HCT116 (cell line): ENCODE measurements at regions not wholly inside any gene's neighbourhood (a gene's known extent, or its start where the extent isn't known, plus 50 kb on each side); places are given as distances from the start of the nearest gene placed in this dataset.

Experiments used
- ATAC-seq: fragments of 200-7000 bp; cut with Tn5 transposase; 2 replicates; pipeline ENCODE4 v1.9.1; 2020; ENCODE audit warnings: mild to moderate bottlenecking, moderate library complexity
- BruUV-seq: library from RNA; stranded (reverse); fragments of 400-500 nt; replicated peaks from 2 replicates; lab custom pipeline; 2021; lab: Mats Ljungman, UMichigan
- CTCF ChIA-PET: fragments of 300-600 bp; sonication (Branson Sonifier 250); formaldehyde crosslinking; loops from one replicate; lab custom pipeline; 2021; ENCODE audit warnings: antibody characterized with exemption; lab: Charles Lee
- POLR2A ChIA-PET: fragments of 300-600, 350-600 bp; sonication (Branson Sonifier 250); formaldehyde crosslinking; loops from one replicate; lab custom pipeline; 2021; ENCODE audit warnings: antibody characterized with exemption; lab: Charles Lee
- RAD21 ChIA-PET, 2 experiments: fragments of 300-600 bp; sonication (Branson Sonifier 250); formaldehyde crosslinking; loops; one replicate each; lab custom pipeline; 2023; ENCODE audit warnings: low total read pairs in 2 of 2; ENCODE audit not compliant: uncharacterized antibody in 2 of 2, unreplicated experiment in 2 of 2, low non-redundant PET in 1 of 2; lab: Charles Lee
- DNase-seq: peaks from one replicate; pipeline ENCODE4 v3.0.0-alpha.2; 2010; ENCODE audit warnings: low read depth, low spot score
- H2AFZ ChIP-seq: fragments of 200-600 bp; shearing (Covaris generic), sonication (generic); 2 replicates; pipeline ENCODE4 v1.6.1; 2017; ENCODE audit warnings: low read depth, mixed run types, mixed read lengths, antibody characterized with exemption, low read length; ENCODE audit not compliant: poor library complexity, severe bottlenecking
- H3K27ac ChIP-seq: 2 replicates; pipeline ENCODE4 v1.5.1; 2012; ENCODE audit warnings: low read depth, low read length
- H3K27me3 ChIP-seq: fragments of 200-600 bp; sonication (generic); 2 replicates; pipeline ENCODE4 v1.6.1; 2016; ENCODE audit warnings: mixed run types, low read length, mixed read lengths; ENCODE audit not compliant: insufficient read depth
- H3K36me3 ChIP-seq, 2 experiments: fragments of 200-500 bp in 1 of 2; fragments of 200-600 bp in 1 of 2; sonication (Bioruptor generic) in 1 of 2; sonication (generic) in 1 of 2; 2 replicates each; pipeline versions ENCODE4 v1.5.1 to v1.6.1; 2014 to 2016; ENCODE audit warnings: low read length in 2 of 2, inconsistent platforms in 1 of 2, mixed read lengths in 1 of 2, mixed run types in 1 of 2; ENCODE audit not compliant: insufficient read depth in 2 of 2, control insufficient read depth in 1 of 2
- H3K4me1 ChIP-seq, 2 experiments: fragments of 200-600 bp in 1 of 2; sonication (generic) in 1 of 2; 2 replicates each; pipeline versions ENCODE4 v1.5.1 to v1.6.1; 2012 to 2017; ENCODE audit warnings: low read length in 2 of 2, inconsistent platforms in 1 of 2, mild to moderate bottlenecking in 1 of 2, mixed read lengths in 1 of 2, mixed run types in 1 of 2, moderate library complexity in 1 of 2; ENCODE audit not compliant: insufficient read depth in 2 of 2, control insufficient read depth in 1 of 2
- H3K4me2 ChIP-seq: fragments of 200-600 bp; sonication (generic); 2 replicates; pipeline ENCODE4 v1.6.1; 2017; ENCODE audit warnings: mixed run types, low read length, mixed read lengths
- H3K4me3 ChIP-seq, 2 experiments: fragments of 200-600 bp in 1 of 2; sonication (generic) in 1 of 2; replicated peaks in 1 of 2; 2 replicates each; pipeline ENCODE4 v1.5.1; 2011 to 2016; ENCODE audit warnings: low read length in 2 of 2, control low read depth in 1 of 2, low read depth in 1 of 2, mild to moderate bottlenecking in 1 of 2, mixed read lengths in 1 of 2, mixed run types in 1 of 2
- H3K79me2 ChIP-seq: fragments of 200-600 bp; sonication (generic); 2 replicates; pipeline ENCODE4 v1.6.1; 2017; ENCODE audit warnings: mild to moderate bottlenecking, mixed run types, low read length, moderate library complexity, mixed read lengths; ENCODE audit not compliant: insufficient read depth
- H3K9ac ChIP-seq: fragments of 200-600 bp; sonication (generic); 2 replicates; pipeline ENCODE4 v1.6.1; 2016; ENCODE audit warnings: low read length, mixed read lengths
- H3K9me2 ChIP-seq: fragments of 200-600 bp; sonication (generic), shearing (Covaris generic); 2 replicates; pipeline ENCODE4 v1.6.1; 2017; ENCODE audit warnings: mixed run types, mild to moderate bottlenecking, moderate library complexity; ENCODE audit not compliant: insufficient read depth
- H3K9me3 ChIP-seq, 2 experiments: fragments of 200-500 bp in 1 of 2; fragments of 200-600 bp in 1 of 2; sonication (Bioruptor generic) in 1 of 2; sonication (generic) in 1 of 2; 2 replicates each; pipeline ENCODE4 v1.6.1; 2014 to 2017; ENCODE audit warnings: low read length in 2 of 2, mixed read lengths in 2 of 2, inconsistent platforms in 1 of 2, low read depth in 1 of 2, mild to moderate bottlenecking in 1 of 2, mixed run types in 1 of 2, moderate library complexity in 1 of 2; ENCODE audit not compliant: control insufficient read depth in 1 of 2, insufficient read depth in 1 of 2
- H4K20me1 ChIP-seq: fragments of 200-600 bp; sonication (generic), shearing (Covaris generic); 2 replicates; pipeline ENCODE4 v1.6.1; 2017; ENCODE audit warnings: mixed run types, mild to moderate bottlenecking, moderate library complexity; ENCODE audit not compliant: insufficient read depth
- CBX3 ChIP-seq: IDR thresholded peaks from 2 replicates; pipeline ENCODE4 v1.6.1; 2012; ENCODE audit warnings: low read depth
- CTCF ChIP-seq, 3 experiments: fragments of 200-600 bp in 1 of 3; sonication (generic) in 1 of 3; IDR thresholded peaks in 2 of 3; conservative IDR thresholded peaks in 1 of 3; 2 replicates each; pipeline ENCODE4 v1.5.1; 2012 to 2017; ENCODE audit warnings: low read depth in 2 of 3, low read length in 2 of 3, antibody characterized with exemption in 1 of 3, borderline replicate concordance in 1 of 3, control low read depth in 1 of 3, mild to moderate bottlenecking in 1 of 3, mixed read lengths in 1 of 3, mixed run types in 1 of 3, moderate library complexity in 1 of 3; ENCODE audit not compliant: insufficient read depth in 1 of 3
- SIN3A ChIP-seq: IDR thresholded peaks from 2 replicates; pipeline ENCODE4 v1.6.1; 2012; ENCODE audit warnings: low read depth
- YY1 ChIP-seq: IDR thresholded peaks from 2 replicates; pipeline ENCODE4 v1.6.1; 2011; ENCODE audit warnings: low read length, low read depth, moderate library complexity, mild to moderate bottlenecking; ENCODE audit not compliant: insufficient replicate concordance; ENCODE audit errors: extremely low read depth
- ZBTB33 ChIP-seq: IDR thresholded peaks from 2 replicates; pipeline ENCODE4 v1.6.1; 2011; ENCODE audit warnings: mild to moderate bottlenecking, low read length, moderate library complexity; ENCODE audit not compliant: insufficient replicate concordance; ENCODE audit errors: extremely low read depth
- intact Hi-C: fragments of 100-400 bp; cut with micrococcal nuclease; formaldehyde crosslinking; loops from 2 replicates; pipeline ENCODE4 v1.10.0; 2022

GRCh38 chr11:82355313-82355823 lies 378.3 kb downstream of the FAM181B start:
- H3K79me2 ChIP-seq = no peaks in the 10 kb centered on the region
- RAD21 ChIA-PET = no interaction called here
- no peaks in the 10 kb centered on the region for H3K4me1 ChIP-seq
- no peaks in the 10 kb centered on the region for H4K20me1 ChIP-seq
- peaks cover 4 to 27% of the 10 kb centered on the region in 2 experiments; a peak in 2 of 4 replicates for H3K9me3 ChIP-seq
- DNase-seq = no peak
- TF ChIP-seq ZBTB33 (no peak), SIN3A (no peak), YY1 (no peak), CTCF (IDR thresholded peaks at IDR 0.05 in 2 of 3, conservative IDR thresholded peaks at IDR 0.05 in 1 of 3; ENCODE audit: borderline replicate concordance in 1 of 3, insufficient read depth in 1 of 3, low read depth in 2 of 3, low read length in 2 of 3) (no peak), CBX3 (no peak)
- TF ChIP-seq, all 23 proteins: peak for 0
- H3K36me3 ChIP-seq = no peaks in the 10 kb centered on the region
- intact Hi-C loops = no loop called here
- no peaks in the 10 kb centered on the region for H3K27me3 ChIP-seq
- no TSS peak for BruUV-seq
- no peaks in the 10 kb centered on the region for H3K9me2 ChIP-seq
- no peak overlapping the region for H2AFZ ChIP-seq
- ATAC-seq = no peak
- H3K4me3 ChIP-seq = no peak overlapping the region
- ChIA-PET CTCF (no interaction called here), POLR2A (no interaction called here)
- no peak overlapping the region for H3K4me2 ChIP-seq
- H3K9ac ChIP-seq = no peak overlapping the region
- H3K27ac ChIP-seq = no peak overlapping the region
